K562 (cell line): ENCODE measurements at regions not wholly inside any gene's neighbourhood (a gene's known extent, or its start where the extent isn't known, plus 50 kb on each side); places are given as distances from the start of the nearest gene placed in this dataset.
"Not testable (repeated sequence)": the region's sequence is repeated elsewhere in the genome, so short reads cannot be mapped to it uniquely, and the experiment has no call there.

Experiments
- ATAC-seq: fragments of 200-7000 bp; cut with Tn5 transposase; 3 replicates; pipeline ENCODE4 v1.9.1; 2020; ENCODE audit warnings: moderate library complexity
- BruUV-seq: library from RNA; stranded (reverse); fragments of 400-500 nt; replicated peaks from 2 replicates; lab custom pipeline; 2021; lab: Mats Ljungman, UMichigan
- CTCF ChIA-PET: fragments of 300-600 bp; formaldehyde crosslinking; extraction: SDS; loops from one replicate; lab custom pipeline; 2021; ENCODE audit warnings: low intra/inter-chr PET ratio; lab: Yijun Ruan, JAX
- POLR2A ChIA-PET: fragments of 300-600, 350-650 bp; sonication (Branson Sonifier 250); formaldehyde crosslinking; extraction: SDS; loops from one replicate; lab custom pipeline; 2021; ENCODE audit warnings: antibody characterized with exemption, inconsistent platforms; lab: Yijun Ruan, JAX
- DNase-seq, 4 experiments: peaks; one replicate each; pipeline versions ENCODE4 v3.0.0 to v3.0.0-alpha.2; 2011 to 2018; ENCODE audit warnings: low spot score in 3 of 4, mixed read lengths in 3 of 4; ENCODE audit errors: extremely low read depth in 1 of 4
- FAIRE-seq: peaks from 2 replicates; lab custom pipeline; 2011; peaks lifted over from hg19 to GRCh38; lab: Jason Lieb, UNC
- H2AFZ ChIP-seq: 2 replicates; pipeline ENCODE4 v1.6.0; 2011; ENCODE audit warnings: low read depth, low read length, control low read depth, inconsistent platforms
- H3K27ac ChIP-seq: fragments of 200-600 bp; 3 replicates; pipeline ENCODE4 v1.8.0; 2011; ENCODE audit warnings: low read depth, mild to moderate bottlenecking, control low read depth, inconsistent platforms, low read length, moderate library complexity, mixed read lengths; ENCODE audit errors: extremely low read depth
- H3K27me3 ChIP-seq, 2 experiments: fragments of 300-600 bp in 1 of 2; 2 replicates in 1 of 2; 3 replicates in 1 of 2; pipeline versions ENCODE4 v1.6.0 to v1.8.0; 2011; ENCODE audit warnings: inconsistent platforms in 2 of 2, low read length in 2 of 2, mild to moderate bottlenecking in 1 of 2, mixed read lengths in 1 of 2, moderate library complexity in 1 of 2; ENCODE audit not compliant: control insufficient read depth in 2 of 2, insufficient read depth in 2 of 2
- H3K36me3 ChIP-seq: fragments of 300-600 bp; 3 replicates; pipeline ENCODE4 v1.8.0; 2011; ENCODE audit warnings: mild to moderate bottlenecking, low read length, inconsistent platforms; ENCODE audit not compliant: control insufficient read depth, insufficient read depth
- H3K4me1 ChIP-seq, 2 experiments: fragments of 200-600 bp in 1 of 2; replicated peaks in 1 of 2; 2 replicates in 1 of 2; 3 replicates in 1 of 2; pipeline versions ENCODE4 v1.5.1 to v1.8.0; 2011; ENCODE audit warnings: inconsistent platforms in 2 of 2, low read length in 2 of 2, mild to moderate bottlenecking in 1 of 2, mixed read lengths in 1 of 2, moderate library complexity in 1 of 2; ENCODE audit not compliant: control insufficient read depth in 2 of 2, insufficient read depth in 2 of 2
- H3K4me2 ChIP-seq: 2 replicates; pipeline ENCODE4 v1.6.1; 2011; ENCODE audit warnings: low read length, control low read depth, inconsistent platforms, mixed read lengths; ENCODE audit not compliant: insufficient read depth
- H3K4me3 ChIP-seq: fragments of 200-600 bp; sonication (generic), shearing (Covaris generic); 2 replicates; pipeline ENCODE4 v1.5.1; 2016; ENCODE audit warnings: control low read depth, inconsistent platforms
- H3K79me2 ChIP-seq: fragments of 200-600 bp; 3 replicates; pipeline ENCODE4 v1.8.0; 2011; ENCODE audit warnings: low read length, inconsistent platforms; ENCODE audit not compliant: control insufficient read depth, insufficient read depth
- H3K9ac ChIP-seq, 2 experiments: 2 replicates each; pipeline versions ENCODE4 v1.6.0 to v1.6.1; 2011; ENCODE audit warnings: low read depth in 2 of 2, low read length in 2 of 2, control low read depth in 1 of 2, inconsistent platforms in 1 of 2, mild to moderate bottlenecking in 1 of 2, mixed read lengths in 1 of 2; ENCODE audit not compliant: insufficient read depth in 1 of 2
- H3K9me1 ChIP-seq: one replicate; pipeline ENCODE4 v1.6.0; 2011; ENCODE audit warnings: inconsistent platforms, mild to moderate bottlenecking, low read length, moderate library complexity; ENCODE audit not compliant: control insufficient read depth, insufficient read depth
- H3K9me3 ChIP-seq: replicated peaks from 2 replicates; pipeline ENCODE4 v1.5.1; 2011; ENCODE audit warnings: low read depth, low read length, inconsistent platforms; ENCODE audit not compliant: control insufficient read depth, insufficient read depth
- H4K20me1 ChIP-seq: replicated peaks from 2 replicates; pipeline ENCODE4 v1.6.1; 2011; ENCODE audit warnings: low read length, inconsistent platforms, mixed read lengths; ENCODE audit not compliant: control insufficient read depth, insufficient read depth
- E2F3 ChIP-seq: fragments of 250-450 bp; sonication (Bioruptor Pico); IDR thresholded peaks from 2 replicates; pipeline ENCODE4 v1.4.0; 2020; ENCODE audit warnings: mild to moderate bottlenecking
- ZKSCAN8 ChIP-seq: fragments of 200-800 bp; sonication (Bioruptor generic); IDR thresholded peaks from 2 replicates; pipeline ENCODE4 v1.6.1; 2016; ENCODE audit warnings: missing genetic modification characterization, missing compliant biosample characterization
- WGBS: fragments of 100-300 bp; shearing (Covaris generic); methylation state at CpG from one replicate; pipeline ENCODE4 v1.1.6; 2016; ENCODE audit warnings: low coverage, mixed read lengths; ENCODE audit not compliant: insufficient coverage; ENCODE audit errors: missing lambda C conversion rate; 5-methylcytosine and 5-hydroxymethylcytosine counted together
- in situ Hi-C: fragments of 300-500 bp; cut with MboI; formaldehyde crosslinking; loops from 4 replicates; pipeline ENCODE4 v1.15.0; 2018; ENCODE audit warnings: inconsistent platforms, mixed read lengths
- intact Hi-C: fragments of 100-400 bp; cut with micrococcal nuclease; formaldehyde crosslinking; loops from 2 replicates; pipeline ENCODE4 v1.14.2; 2022

DNA sequence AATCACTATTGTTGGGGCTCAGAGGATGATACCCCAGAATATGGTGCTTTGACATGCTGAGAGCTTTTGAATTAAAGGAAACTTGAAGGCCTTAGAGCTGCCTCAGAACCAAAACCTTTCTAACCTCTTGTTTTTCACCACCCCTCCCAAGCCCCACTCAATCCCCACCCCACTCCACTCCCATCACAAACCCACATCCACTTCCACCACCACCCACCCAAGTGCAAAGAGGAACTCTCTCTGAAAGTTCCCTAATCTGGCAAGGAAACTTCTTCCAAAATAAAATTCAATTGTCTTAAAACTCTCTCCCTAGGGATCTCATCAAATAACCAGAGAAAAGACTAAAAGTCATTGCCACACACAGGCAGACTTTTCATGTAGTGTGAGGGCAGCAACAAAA lies 301.2 kb upstream of the ARHGEF26 start:
- CTCF ChIA-PET, result no interaction called here
- intact Hi-C loops (no loop called here), in situ Hi-C loops (no loop called here)
- no peak overlapping the region for H3K27ac ChIP-seq
- no peaks in the 10 kb centered on the region for H3K36me3 ChIP-seq
- H3K9me1 ChIP-seq, result no peaks in the 10 kb centered on the region
- DNase-seq (no peak), ATAC-seq (no peak), FAIRE-seq (no peak)
- H3K9me3 ChIP-seq, result no peaks in the 10 kb centered on the region
- TF ChIP-seq ZKSCAN8 (CRISPR knock-in tag), result no peak
- TF ChIP-seq E2F3, result no peak
- no peaks in the 10 kb centered on the region for H3K79me2 ChIP-seq
- no peak overlapping the region for H3K4me2 ChIP-seq
- H3K4me1 ChIP-seq, result no peaks in the 10 kb centered on the region
- no peak overlapping the region for H3K9ac ChIP-seq
- H2AFZ ChIP-seq, result no peak overlapping the region
- H4K20me1 ChIP-seq, result no peaks in the 10 kb centered on the region
- POLR2A ChIA-PET, result no interaction called here
- no peak overlapping the region for H3K4me3 ChIP-seq
- BruUV-seq, result no TSS peak
- H3K27me3 ChIP-seq, result no peaks in the 10 kb centered on the region

GRCh38 chr3:153828346-153828745 lies 292.8 kb upstream of the ARHGEF26 start:
- BruUV-seq, FAIRE-seq, CTCF ChIA-PET, POLR2A ChIA-PET, H3K9me1 ChIP-seq, H3K27me3 ChIP-seq, H3K9me3 ChIP-seq, in situ Hi-C loops, ATAC-seq, H3K9ac ChIP-seq, DNase-seq, H4K20me1 ChIP-seq, H3K4me3 ChIP-seq, H2AFZ ChIP-seq, H3K79me2 ChIP-seq, H3K27ac ChIP-seq, H3K36me3 ChIP-seq, intact Hi-C loops, H3K4me2 ChIP-seq, H3K4me1 ChIP-seq: not testable (repeated sequence)
- WGBS, result 0% methylated on average over 3 of the region's 3 CpGs
